ENCODE measurements at regions not wholly inside any gene's neighbourhood (a gene's known extent, or its start where the extent isn't known, plus 50 kb on each side); places are given as distances from the start of the nearest gene placed in this dataset.

- Histone ChIP-seq H3K4me1 (no peaks in the 10 kb centered on the region), H3K4me3 (no peak overlapping the region), H3K9me3 (peaks cover 0 to 13% (median 3%) of the 10 kb centered on the region in 4 donors), H3K27me3 (no peaks in the 10 kb centered on the region), H3K36me3 (no peaks in the 10 kb centered on the region), H3K27ac (replicated peaks in 1 of 4) (no peak overlapping the region)
- TF ChIP-seq, protein P1, sequence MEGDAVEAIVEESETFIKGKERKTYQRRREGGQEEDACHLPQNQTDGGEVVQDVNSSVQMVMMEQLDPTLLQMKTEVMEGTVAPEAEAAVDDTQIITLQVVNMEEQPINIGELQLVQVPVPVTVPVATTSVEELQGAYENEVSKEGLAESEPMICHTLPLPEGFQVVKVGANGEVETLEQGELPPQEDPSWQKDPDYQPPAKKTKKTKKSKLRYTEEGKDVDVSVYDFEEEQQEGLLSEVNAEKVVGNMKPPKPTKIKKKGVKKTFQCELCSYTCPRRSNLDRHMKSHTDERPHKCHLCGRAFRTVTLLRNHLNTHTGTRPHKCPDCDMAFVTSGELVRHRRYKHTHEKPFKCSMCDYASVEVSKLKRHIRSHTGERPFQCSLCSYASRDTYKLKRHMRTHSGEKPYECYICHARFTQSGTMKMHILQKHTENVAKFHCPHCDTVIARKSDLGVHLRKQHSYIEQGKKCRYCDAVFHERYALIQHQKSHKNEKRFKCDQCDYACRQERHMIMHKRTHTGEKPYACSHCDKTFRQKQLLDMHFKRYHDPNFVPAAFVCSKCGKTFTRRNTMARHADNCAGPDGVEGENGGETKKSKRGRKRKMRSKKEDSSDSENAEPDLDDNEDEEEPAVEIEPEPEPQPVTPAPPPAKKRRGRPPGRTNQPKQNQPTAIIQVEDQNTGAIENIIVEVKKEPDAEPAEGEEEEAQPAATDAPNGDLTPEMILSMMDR (IDR thresholded peaks at IDR 0.05): no peak
- no peak for TF ChIP-seq EP300 (IDR thresholded peaks at IDR 0.05)
- no peak for TF ChIP-seq POLR2AphosphoS5 (IDR thresholded peaks at IDR 0.05)
- 76% methylated on average over 5 of the region's 5 CpGs for WGBS
- intact Hi-C loops (cut with DNase I): no loop called here
- no peak for DNase-seq (ENCODE audit: extremely low spot score)
Measured at GRCh38 chr16:82248012-82248656, 78.1 kb upstream of the MPHOSPH6 start.

GRCh38 chr16:82242201-82242600 is 72.2 kb upstream of the MPHOSPH6 start:
- H3K36me3 ChIP-seq: no peaks in the 10 kb centered on the region
- TF ChIP-seq, protein P1 (IDR thresholded peaks at IDR 0.05): no peak
- no peak for TF ChIP-seq POLR2A (IDR thresholded peaks at IDR 0.05; ENCODE audit: low read depth)

GRCh38 chr16:82241469-82242052 is 71.5 kb upstream of the MPHOSPH6 start:
- Histone ChIP-seq H3K4me3 (no peak overlapping the region), H3K36me3 (no peaks in the 10 kb centered on the region), H3K4me1 (no peaks in the 10 kb centered on the region), H3K9me3 (peaks cover 0 to 13% (median 3%) of the 10 kb centered on the region in 4 donors), H3K27ac (replicated peaks in 1 of 4) (no peak overlapping the region), H3K27me3 (peaks cover 0 to 8% (median 0%) of the 10 kb centered on the region in 4 donors)
- WGBS: 54% methylated on average over 5 of the region's 5 CpGs
- TF ChIP-seq, protein P1 (IDR thresholded peaks at IDR 0.05): no peak
- TF ChIP-seq POLR2A (IDR thresholded peaks at IDR 0.05; ENCODE audit: low read depth): no peak
- TF ChIP-seq EP300 (IDR thresholded peaks at IDR 0.05): no peak
- TF ChIP-seq POLR2AphosphoS5 (IDR thresholded peaks at IDR 0.05): no peak
- DNase-seq (ENCODE audit: extremely low spot score): no peak
- intact Hi-C loops (cut with DNase I): no loop called here

More at GRCh38 chr16:82242201-82242600, 72.2 kb upstream of the MPHOSPH6 start:
- WGBS: 92% methylated on average over 9 of the region's 9 CpGs
- intact Hi-C loops (cut with DNase I): no loop called here
- Histone ChIP-seq H3K9me3 (peaks cover 0 to 13% (median 3%) of the 10 kb centered on the region in 4 donors), H3K27me3 (peaks cover 0 to 8% (median 0%) of the 10 kb centered on the region in 4 donors), H3K4me3 (no peak overlapping the region), H3K4me1 (no peaks in the 10 kb centered on the region), H3K27ac (replicated peaks in 1 of 4) (no peak overlapping the region)
- peak; percentile 55 for DNase-seq (ENCODE audit: extremely low spot score)

GRCh38 chr16:82240111-82240510 is 70.1 kb upstream of the MPHOSPH6 start:
- no peak overlapping the region for H3K27ac ChIP-seq (replicated peaks in 1 of 4)
- no peak for TF ChIP-seq POLR2A (IDR thresholded peaks at IDR 0.05; ENCODE audit: low read depth)
- no peak for TF ChIP-seq POLR2AphosphoS5 (IDR thresholded peaks at IDR 0.05)
- TF ChIP-seq, protein P1 (IDR thresholded peaks at IDR 0.05): no peak
- no peak for TF ChIP-seq EP300 (IDR thresholded peaks at IDR 0.05)
- WGBS: 69% methylated on average over 2 of the region's 2 CpGs
- no peaks in the 10 kb centered on the region for H3K4me1 ChIP-seq
- H3K9me3 ChIP-seq: peaks cover 0 to 13% (median 3%) of the 10 kb centered on the region in 4 donors
- H3K4me3 ChIP-seq: no peak overlapping the region
- no peaks in the 10 kb centered on the region for H3K36me3 ChIP-seq
- DNase-seq (ENCODE audit: extremely low spot score): no peak
- intact Hi-C loops (cut with DNase I): no loop called here
- peaks cover 0 to 8% (median 0%) of the 10 kb centered on the region in 4 donors for H3K27me3 ChIP-seq
